GM23338 (cell line): ENCODE measurements at regions not wholly inside any gene's neighbourhood (a gene's known extent, or its start where the extent isn't known, plus 50 kb on each side); places are given as distances from the start of the nearest gene placed in this dataset.

Experiments
- ATAC-seq: fragments of 200-7000 bp; cut with Tn5 transposase; 3 replicates; pipeline ENCODE4 v1.9.1; 2020
- DNase-seq: peaks from one replicate; pipeline ENCODE4 v3.0.0-alpha.2; 2015; ENCODE audit warnings: low spot score
- H2AFZ ChIP-seq: fragments of 200-600 bp; sonication (generic); 2 replicates; pipeline ENCODE4 v1.8.0; 2016; ENCODE audit warnings: antibody characterized with exemption, mild to moderate bottlenecking, moderate library complexity
- H3F3A ChIP-seq: fragments of 200-600 bp; sonication (generic); replicated peaks from 2 replicates; pipeline ENCODE4 v1.8.0; 2017; ENCODE audit warnings: antibody characterized with exemption, mixed run types, low read depth
- H3K27ac ChIP-seq: fragments of 200-600 bp; sonication (generic); 2 replicates; pipeline ENCODE4 v1.6.1; 2016; ENCODE audit warnings: low read depth
- H3K27me3 ChIP-seq: fragments of 200-600 bp; sonication (generic); 2 replicates; pipeline ENCODE4 v1.8.0; 2016; ENCODE audit warnings: mild to moderate bottlenecking, mixed run types, moderate library complexity; ENCODE audit not compliant: insufficient read depth
- H3K36me3 ChIP-seq: fragments of 200-600 bp; sonication (generic); 2 replicates; pipeline ENCODE4 v1.8.0; 2016; ENCODE audit warnings: mild to moderate bottlenecking; ENCODE audit not compliant: insufficient read depth
- H3K4me1 ChIP-seq: fragments of 200-600 bp; sonication (generic); 2 replicates; pipeline ENCODE4 v1.8.0; 2016; ENCODE audit warnings: mild to moderate bottlenecking, moderate library complexity; ENCODE audit not compliant: insufficient read depth
- H3K4me2 ChIP-seq: fragments of 200-600 bp; sonication (generic); 2 replicates; pipeline ENCODE4 v1.7.1; 2017; ENCODE audit warnings: mixed run types
- H3K4me3 ChIP-seq: fragments of 200-600 bp; sonication (generic); 2 replicates; pipeline ENCODE4 v1.6.1; 2016; ENCODE audit warnings: mixed run types
- H3K79me2 ChIP-seq: fragments of 200-600 bp; sonication (generic); replicated peaks from 2 replicates; pipeline ENCODE4 v1.8.0; 2017; ENCODE audit warnings: mild to moderate bottlenecking; ENCODE audit not compliant: insufficient read depth
- H3K9me2 ChIP-seq: fragments of 200-600 bp; sonication (generic); 2 replicates; pipeline ENCODE4 v1.8.0; 2017; ENCODE audit not compliant: insufficient read depth
- H4K20me1 ChIP-seq: fragments of 200-600 bp; sonication (generic); replicated peaks from 2 replicates; pipeline ENCODE4 v1.8.0; 2017; ENCODE audit warnings: mild to moderate bottlenecking; ENCODE audit not compliant: insufficient read depth
- H3K27ac Mint-ChIP-seq: 2 replicates; pipeline ENCODE4 v1.8.0; 2020; ENCODE audit warnings: inconsistent platforms, mild to moderate bottlenecking, moderate library complexity, mixed read lengths
- H3K27me3 Mint-ChIP-seq: 3 replicates; pipeline ENCODE4 v1.8.0; 2022; ENCODE audit warnings: low read depth, mild to moderate bottlenecking, moderate library complexity, mixed read lengths, inconsistent platforms; ENCODE audit not compliant: insufficient read depth, poor library complexity
- H3K36me3 Mint-ChIP-seq: 3 replicates; pipeline ENCODE4 v1.8.0; 2021; ENCODE audit warnings: low read depth, mild to moderate bottlenecking, inconsistent platforms, moderate library complexity, mixed read lengths
- H3K4me1 Mint-ChIP-seq: 3 replicates; pipeline ENCODE4 v1.8.0; 2020; ENCODE audit warnings: mild to moderate bottlenecking, inconsistent platforms, mixed read lengths
- H3K4me3 Mint-ChIP-seq: 3 replicates; pipeline ENCODE4 v1.8.0; 2021; ENCODE audit warnings: moderate library complexity, mild to moderate bottlenecking, inconsistent platforms, mixed read lengths
- H3K9me3 Mint-ChIP-seq: 3 replicates; pipeline ENCODE4 v1.8.0; 2020; ENCODE audit warnings: moderate library complexity, mild to moderate bottlenecking, inconsistent platforms, mixed read lengths
- CREB1 ChIP-seq: fragments of 250-450 bp; sonication (Bioruptor Pico); IDR thresholded peaks from 2 replicates; pipeline ENCODE4 v1.5.0; 2020; ENCODE audit warnings: low read depth, mild to moderate bottlenecking, moderate library complexity
- EZH2phosphoT487 ChIP-seq: fragments of 200-600 bp; sonication (generic); IDR thresholded peaks from one replicate; pipeline ENCODE4 v1.8.1; 2018; ENCODE audit warnings: antibody characterized with exemption; ENCODE audit not compliant: unreplicated experiment
- POLR2AphosphoS5 ChIP-seq: IDR thresholded peaks from 2 replicates; pipeline ENCODE4 v1.6.1; 2016; ENCODE audit warnings: antibody characterized with exemption, low read depth
- TF ChIP-seq, protein P1 (sequence below): fragments of 250-450 bp; sonication (Bioruptor Pico); IDR thresholded peaks from 2 replicates; pipeline ENCODE4 v1.5.0; 2020; ENCODE audit warnings: mild to moderate bottlenecking, moderate library complexity
- TF ChIP-seq, protein P2 (sequence below): IDR thresholded peaks from one replicate; pipeline ENCODE4 v1.6.1; 2018; ENCODE audit warnings: antibody characterized with exemption; ENCODE audit not compliant: unreplicated experiment
- TF ChIP-seq, protein P3 (sequence below), 2 experiments: fragments of 200-600 bp in 1 of 2; sonication (generic) in 1 of 2; conservative IDR thresholded peaks; 2 replicates each; pipeline versions ENCODE4 v1.5.1 to v1.6.1; 2016 to 2017; ENCODE audit warnings: antibody characterized with exemption in 2 of 2, low read depth in 2 of 2, mild to moderate bottlenecking in 2 of 2, moderate library complexity in 1 of 2

DNA sequence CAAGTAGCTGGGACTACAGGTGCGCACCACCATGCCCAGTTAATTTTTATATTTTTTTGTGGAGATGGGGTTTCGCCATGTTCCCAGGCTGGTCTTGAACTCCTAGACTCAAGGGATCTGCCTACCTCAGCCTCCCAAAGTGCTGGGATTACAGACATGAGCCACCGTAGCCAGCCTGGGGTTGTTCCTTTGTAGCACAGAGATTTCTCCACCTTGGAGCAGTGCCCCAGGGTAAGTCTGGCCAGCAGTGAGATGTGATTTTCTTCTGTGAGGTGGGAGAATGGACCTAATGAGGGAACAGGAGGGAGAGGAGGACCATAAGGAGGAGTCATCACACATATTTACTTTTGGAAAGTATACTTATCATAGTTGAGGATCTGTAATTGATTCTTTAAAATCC is 61.1 kb upstream of the GADD45A start (continued):
- TF ChIP-seq, protein P1, sequence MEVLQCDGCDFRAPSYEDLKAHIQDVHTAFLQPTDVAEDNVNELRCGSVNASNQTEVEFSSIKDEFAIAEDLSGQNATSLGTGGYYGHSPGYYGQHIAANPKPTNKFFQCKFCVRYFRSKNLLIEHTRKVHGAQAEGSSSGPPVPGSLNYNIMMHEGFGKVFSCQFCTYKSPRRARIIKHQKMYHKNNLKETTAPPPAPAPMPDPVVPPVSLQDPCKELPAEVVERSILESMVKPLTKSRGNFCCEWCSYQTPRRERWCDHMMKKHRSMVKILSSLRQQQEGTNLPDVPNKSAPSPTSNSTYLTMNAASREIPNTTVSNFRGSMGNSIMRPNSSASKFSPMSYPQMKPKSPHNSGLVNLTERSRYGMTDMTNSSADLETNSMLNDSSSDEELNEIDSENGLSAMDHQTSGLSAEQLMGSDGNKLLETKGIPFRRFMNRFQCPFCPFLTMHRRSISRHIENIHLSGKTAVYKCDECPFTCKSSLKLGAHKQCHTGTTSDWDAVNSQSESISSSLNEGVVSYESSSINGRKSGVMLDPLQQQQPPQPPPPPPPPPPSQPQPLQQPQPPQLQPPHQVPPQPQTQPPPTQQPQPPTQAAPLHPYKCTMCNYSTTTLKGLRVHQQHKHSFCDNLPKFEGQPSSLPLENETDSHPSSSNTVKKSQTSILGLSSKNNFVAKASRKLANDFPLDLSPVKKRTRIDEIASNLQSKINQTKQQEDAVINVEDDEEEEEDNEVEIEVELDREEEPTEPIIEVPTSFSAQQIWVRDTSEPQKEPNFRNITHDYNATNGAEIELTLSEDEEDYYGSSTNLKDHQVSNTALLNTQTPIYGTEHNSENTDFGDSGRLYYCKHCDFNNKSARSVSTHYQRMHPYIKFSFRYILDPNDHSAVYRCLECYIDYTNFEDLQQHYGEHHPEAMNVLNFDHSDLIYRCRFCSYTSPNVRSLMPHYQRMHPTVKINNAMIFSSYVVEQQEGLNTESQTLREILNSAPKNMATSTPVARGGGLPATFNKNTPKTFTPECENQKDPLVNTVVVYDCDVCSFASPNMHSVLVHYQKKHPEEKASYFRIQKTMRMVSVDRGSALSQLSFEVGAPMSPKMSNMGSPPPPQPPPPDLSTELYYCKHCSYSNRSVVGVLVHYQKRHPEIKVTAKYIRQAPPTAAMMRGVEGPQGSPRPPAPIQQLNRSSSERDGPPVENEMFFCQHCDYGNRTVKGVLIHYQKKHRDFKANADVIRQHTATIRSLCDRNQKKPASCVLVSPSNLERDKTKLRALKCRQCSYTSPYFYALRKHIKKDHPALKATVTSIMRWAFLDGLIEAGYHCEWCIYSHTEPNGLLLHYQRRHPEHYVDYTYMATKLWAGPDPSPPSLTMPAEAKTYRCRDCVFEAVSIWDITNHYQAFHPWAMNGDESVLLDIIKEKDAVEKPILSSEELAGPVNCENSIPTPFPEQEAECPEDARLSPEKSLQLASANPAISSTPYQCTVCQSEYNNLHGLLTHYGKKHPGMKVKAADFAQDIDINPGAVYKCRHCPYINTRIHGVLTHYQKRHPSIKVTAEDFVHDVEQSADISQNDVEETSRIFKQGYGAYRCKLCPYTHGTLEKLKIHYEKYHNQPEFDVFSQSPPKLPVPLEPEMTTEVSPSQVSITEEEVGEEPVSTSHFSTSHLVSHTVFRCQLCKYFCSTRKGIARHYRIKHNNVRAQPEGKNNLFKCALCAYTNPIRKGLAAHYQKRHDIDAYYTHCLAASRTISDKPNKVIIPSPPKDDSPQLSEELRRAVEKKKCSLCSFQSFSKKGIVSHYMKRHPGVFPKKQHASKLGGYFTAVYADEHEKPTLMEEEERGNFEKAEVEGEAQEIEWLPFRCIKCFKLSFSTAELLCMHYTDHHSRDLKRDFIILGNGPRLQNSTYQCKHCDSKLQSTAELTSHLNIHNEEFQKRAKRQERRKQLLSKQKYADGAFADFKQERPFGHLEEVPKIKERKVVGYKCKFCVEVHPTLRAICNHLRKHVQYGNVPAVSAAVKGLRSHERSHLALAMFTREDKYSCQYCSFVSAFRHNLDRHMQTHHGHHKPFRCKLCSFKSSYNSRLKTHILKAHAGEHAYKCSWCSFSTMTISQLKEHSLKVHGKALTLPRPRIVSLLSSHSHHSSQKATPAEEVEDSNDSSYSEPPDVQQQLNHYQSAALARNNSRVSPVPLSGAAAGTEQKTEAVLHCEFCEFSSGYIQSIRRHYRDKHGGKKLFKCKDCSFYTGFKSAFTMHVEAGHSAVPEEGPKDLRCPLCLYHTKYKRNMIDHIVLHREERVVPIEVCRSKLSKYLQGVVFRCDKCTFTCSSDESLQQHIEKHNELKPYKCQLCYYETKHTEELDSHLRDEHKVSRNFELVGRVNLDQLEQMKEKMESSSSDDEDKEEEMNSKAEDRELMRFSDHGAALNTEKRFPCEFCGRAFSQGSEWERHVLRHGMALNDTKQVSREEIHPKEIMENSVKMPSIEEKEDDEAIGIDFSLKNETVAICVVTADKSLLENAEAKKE = no peak
- TF ChIP-seq, protein P2, sequence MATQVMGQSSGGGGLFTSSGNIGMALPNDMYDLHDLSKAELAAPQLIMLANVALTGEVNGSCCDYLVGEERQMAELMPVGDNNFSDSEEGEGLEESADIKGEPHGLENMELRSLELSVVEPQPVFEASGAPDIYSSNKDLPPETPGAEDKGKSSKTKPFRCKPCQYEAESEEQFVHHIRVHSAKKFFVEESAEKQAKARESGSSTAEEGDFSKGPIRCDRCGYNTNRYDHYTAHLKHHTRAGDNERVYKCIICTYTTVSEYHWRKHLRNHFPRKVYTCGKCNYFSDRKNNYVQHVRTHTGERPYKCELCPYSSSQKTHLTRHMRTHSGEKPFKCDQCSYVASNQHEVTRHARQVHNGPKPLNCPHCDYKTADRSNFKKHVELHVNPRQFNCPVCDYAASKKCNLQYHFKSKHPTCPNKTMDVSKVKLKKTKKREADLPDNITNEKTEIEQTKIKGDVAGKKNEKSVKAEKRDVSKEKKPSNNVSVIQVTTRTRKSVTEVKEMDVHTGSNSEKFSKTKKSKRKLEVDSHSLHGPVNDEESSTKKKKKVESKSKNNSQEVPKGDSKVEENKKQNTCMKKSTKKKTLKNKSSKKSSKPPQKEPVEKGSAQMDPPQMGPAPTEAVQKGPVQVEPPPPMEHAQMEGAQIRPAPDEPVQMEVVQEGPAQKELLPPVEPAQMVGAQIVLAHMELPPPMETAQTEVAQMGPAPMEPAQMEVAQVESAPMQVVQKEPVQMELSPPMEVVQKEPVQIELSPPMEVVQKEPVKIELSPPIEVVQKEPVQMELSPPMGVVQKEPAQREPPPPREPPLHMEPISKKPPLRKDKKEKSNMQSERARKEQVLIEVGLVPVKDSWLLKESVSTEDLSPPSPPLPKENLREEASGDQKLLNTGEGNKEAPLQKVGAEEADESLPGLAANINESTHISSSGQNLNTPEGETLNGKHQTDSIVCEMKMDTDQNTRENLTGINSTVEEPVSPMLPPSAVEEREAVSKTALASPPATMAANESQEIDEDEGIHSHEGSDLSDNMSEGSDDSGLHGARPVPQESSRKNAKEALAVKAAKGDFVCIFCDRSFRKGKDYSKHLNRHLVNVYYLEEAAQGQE = no peak
- TF ChIP-seq, protein P3, sequence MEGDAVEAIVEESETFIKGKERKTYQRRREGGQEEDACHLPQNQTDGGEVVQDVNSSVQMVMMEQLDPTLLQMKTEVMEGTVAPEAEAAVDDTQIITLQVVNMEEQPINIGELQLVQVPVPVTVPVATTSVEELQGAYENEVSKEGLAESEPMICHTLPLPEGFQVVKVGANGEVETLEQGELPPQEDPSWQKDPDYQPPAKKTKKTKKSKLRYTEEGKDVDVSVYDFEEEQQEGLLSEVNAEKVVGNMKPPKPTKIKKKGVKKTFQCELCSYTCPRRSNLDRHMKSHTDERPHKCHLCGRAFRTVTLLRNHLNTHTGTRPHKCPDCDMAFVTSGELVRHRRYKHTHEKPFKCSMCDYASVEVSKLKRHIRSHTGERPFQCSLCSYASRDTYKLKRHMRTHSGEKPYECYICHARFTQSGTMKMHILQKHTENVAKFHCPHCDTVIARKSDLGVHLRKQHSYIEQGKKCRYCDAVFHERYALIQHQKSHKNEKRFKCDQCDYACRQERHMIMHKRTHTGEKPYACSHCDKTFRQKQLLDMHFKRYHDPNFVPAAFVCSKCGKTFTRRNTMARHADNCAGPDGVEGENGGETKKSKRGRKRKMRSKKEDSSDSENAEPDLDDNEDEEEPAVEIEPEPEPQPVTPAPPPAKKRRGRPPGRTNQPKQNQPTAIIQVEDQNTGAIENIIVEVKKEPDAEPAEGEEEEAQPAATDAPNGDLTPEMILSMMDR (conservative IDR thresholded peaks at IDR 0.05; ENCODE audit: low read depth in 2 of 2) = no peak

DNA sequence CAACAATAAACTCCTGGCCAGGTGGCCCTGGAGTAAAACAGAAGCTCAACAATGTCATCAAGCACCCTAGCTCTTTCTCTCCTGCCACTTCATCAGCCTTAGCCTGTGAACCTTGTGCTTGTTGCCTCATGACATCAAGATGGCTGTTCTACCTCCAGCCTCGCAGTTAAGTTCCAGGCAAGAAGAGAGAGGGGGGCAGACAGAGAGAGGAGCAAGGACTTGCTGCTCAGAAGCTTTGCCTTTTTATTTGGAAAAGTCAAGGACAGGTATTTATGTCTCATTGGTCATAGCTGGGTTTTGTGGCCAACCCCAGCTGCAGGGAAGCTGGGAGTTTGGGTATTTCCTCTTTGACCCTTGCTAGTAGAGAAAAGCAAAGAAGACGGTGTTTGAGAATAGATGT is 60.3 kb upstream of the GADD45A start:
- no peak overlapping the region for H3K4me2 ChIP-seq
- no peaks in the 10 kb centered on the region for H3K36me3 ChIP-seq
- H2AFZ ChIP-seq = peak overlapping the region; percentile 38; the same call in 1 of the 2 replicates
- no peaks in the 10 kb centered on the region for H3K4me1 Mint-ChIP-seq
- no peaks in the 10 kb centered on the region for H3K79me2 ChIP-seq
- H3K27ac Mint-ChIP-seq = no peak overlapping the region
- no peaks in the 10 kb centered on the region for H3K9me3 Mint-ChIP-seq
- peaks cover 3% of the 10 kb centered on the region for H3K27me3 Mint-ChIP-seq
- H3K36me3 Mint-ChIP-seq = no peaks in the 10 kb centered on the region
- no peaks in the 10 kb centered on the region for H3K4me1 ChIP-seq
- H3K4me3 Mint-ChIP-seq = no peak overlapping the region
- H3K9me2 ChIP-seq = no peaks in the 10 kb centered on the region
- H3K27me3 ChIP-seq = no peaks in the 10 kb centered on the region
- ATAC-seq (no peak), DNase-seq (no peak)
- no peaks in the 10 kb centered on the region for H3F3A ChIP-seq
- H3K27ac ChIP-seq = no peak overlapping the region
- no peaks in the 10 kb centered on the region for H4K20me1 ChIP-seq
- no peak overlapping the region for H3K4me3 ChIP-seq
- TF ChIP-seq, protein P2 = no peak
- no peak for TF ChIP-seq CREB1 (CRISPR knock-in tag)
- TF ChIP-seq POLR2AphosphoS5 = no peak
- no peak for TF ChIP-seq EZH2phosphoT487
